ENCODE measurements at regions not wholly inside any gene's neighbourhood (a gene's known extent, or its start where the extent isn't known, plus 50 kb on each side); places are given as distances from the start of the nearest gene placed in this dataset.

GRCh38 chr12:115672506-115673080 lies 604.9 kb downstream of the MED13L start:
- DNase-seq (ENCODE audit: low read depth in 1 of 2, low spot score in 1 of 2): no peak
- no peak for TF ChIP-seq CTCF (IDR thresholded peaks at IDR 0.05; ENCODE audit: low read depth, low read length)
- Histone ChIP-seq H3K4me3 (no peak overlapping the region), H3K36me3 (no peaks in the 10 kb centered on the region), H3K27ac (no peak overlapping the region), H3K4me1 (ENCODE audit: low read depth) (no peaks in the 10 kb centered on the region), H3K27me3 (no peaks in the 10 kb centered on the region), H3K9me3 (ENCODE audit: low read depth) (no peaks in the 10 kb centered on the region)

GRCh38 chr12:115672086-115672485 lies 605.4 kb downstream of the MED13L start:
- H3K36me3 ChIP-seq: no peaks in the 10 kb centered on the region
- H3K4me1 ChIP-seq (ENCODE audit: low read depth): no peaks in the 10 kb centered on the region
- no peak overlapping the region for H3K4me3 ChIP-seq
- no peak for TF ChIP-seq CTCF (IDR thresholded peaks at IDR 0.05; ENCODE audit: low read depth, low read length)
- no peaks in the 10 kb centered on the region for H3K27me3 ChIP-seq
- no peak overlapping the region for H3K27ac ChIP-seq
- no peak for DNase-seq (ENCODE audit: low read depth in 1 of 2, low spot score in 1 of 2)
- no peaks in the 10 kb centered on the region for H3K9me3 ChIP-seq (ENCODE audit: low read depth)

DNA sequence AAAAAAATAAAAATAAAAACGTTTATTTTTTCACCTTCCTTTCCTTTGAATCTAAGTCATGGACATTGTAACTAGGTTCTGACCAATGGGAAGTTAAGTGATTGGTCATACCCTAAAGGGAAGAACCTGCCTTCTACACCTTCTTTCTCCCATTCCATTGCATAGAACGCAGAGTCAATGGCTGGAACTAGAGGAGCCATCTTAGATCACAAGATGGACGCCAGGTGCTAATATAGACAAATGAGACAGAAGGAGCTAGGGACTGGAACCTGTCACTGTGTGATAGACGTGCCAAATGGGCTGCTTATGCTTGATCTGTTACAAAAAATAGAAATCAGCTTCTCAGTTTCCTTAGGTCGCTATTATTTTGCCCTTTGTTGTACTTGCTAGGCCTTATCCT lies 606.6 kb downstream of the MED13L start:
- H3K27ac ChIP-seq: no peak overlapping the region
- H3K4me3 ChIP-seq: no peak overlapping the region
- H3K4me1 ChIP-seq (ENCODE audit: low read depth): no peaks in the 10 kb centered on the region
- no peak for TF ChIP-seq CTCF (IDR thresholded peaks at IDR 0.05; ENCODE audit: low read depth, low read length)
- H3K36me3 ChIP-seq: no peaks in the 10 kb centered on the region
- no peak for DNase-seq (ENCODE audit: low read depth in 1 of 2, low spot score in 1 of 2)
- no peaks in the 10 kb centered on the region for H3K27me3 ChIP-seq
- H3K9me3 ChIP-seq (ENCODE audit: low read depth): no peaks in the 10 kb centered on the region

GRCh38 chr12:115667116-115667515 lies 610.4 kb downstream of the MED13L start:
- no peaks in the 10 kb centered on the region for H3K27me3 ChIP-seq
- no peak overlapping the region for H3K27ac ChIP-seq
- H3K9me3 ChIP-seq (ENCODE audit: low read depth): no peaks in the 10 kb centered on the region
- H3K4me1 ChIP-seq (ENCODE audit: low read depth): no peaks in the 10 kb centered on the region
- H3K36me3 ChIP-seq: no peaks in the 10 kb centered on the region
- no peak overlapping the region for H3K4me3 ChIP-seq
- DNase-seq (ENCODE audit: low read depth in 1 of 2, low spot score in 1 of 2): no peak
- no peak for TF ChIP-seq CTCF (IDR thresholded peaks at IDR 0.05; ENCODE audit: low read depth, low read length)

GRCh38 chr12:115666168-115666567 lies 611.3 kb downstream of the MED13L start:
- no peak for TF ChIP-seq CTCF (IDR thresholded peaks at IDR 0.05; ENCODE audit: low read depth, low read length)
- H3K36me3 ChIP-seq: no peaks in the 10 kb centered on the region

DNA sequence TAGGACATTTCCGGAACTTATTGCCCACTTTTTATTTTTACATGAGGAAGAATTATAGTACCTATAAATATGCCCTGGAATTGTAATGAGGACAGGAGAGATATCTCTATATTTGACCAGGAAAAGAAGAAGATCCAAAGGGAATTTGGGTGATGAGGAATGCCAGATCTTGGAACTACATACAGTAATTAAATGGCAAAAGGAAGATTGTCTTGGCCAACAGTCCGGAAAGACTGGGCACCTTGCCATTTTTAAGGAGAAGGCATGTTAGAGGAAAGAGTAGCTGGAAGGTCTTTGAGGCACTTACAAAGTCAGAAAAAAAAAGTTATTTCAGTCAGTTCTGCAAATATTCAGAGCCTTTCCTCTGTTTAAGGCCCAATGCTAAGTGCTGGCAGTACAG lies 616.4 kb downstream of the MED13L start:
- Histone ChIP-seq H3K4me1 (ENCODE audit: low read depth) (no peaks in the 10 kb centered on the region), H3K27ac (no peak overlapping the region), H3K9me3 (ENCODE audit: low read depth) (no peaks in the 10 kb centered on the region), H3K27me3 (no peaks in the 10 kb centered on the region), H3K4me3 (no peak overlapping the region), H3K36me3 (no peaks in the 10 kb centered on the region)
- peak in 1 of 2 donors; percentile 78 for DNase-seq (ENCODE audit: low read depth in 1 of 2, low spot score in 1 of 2)
- TF ChIP-seq CTCF (IDR thresholded peaks at IDR 0.05; ENCODE audit: low read depth, low read length): no peak

More at GRCh38 chr12:115666168-115666567, 611.3 kb downstream of the MED13L start:
- H3K27me3 ChIP-seq: no peaks in the 10 kb centered on the region
- no peaks in the 10 kb centered on the region for H3K9me3 ChIP-seq (ENCODE audit: low read depth)
- H3K4me3 ChIP-seq: no peak overlapping the region
- DNase-seq (ENCODE audit: low read depth in 1 of 2, low spot score in 1 of 2): no peak
- no peak overlapping the region for H3K27ac ChIP-seq
- H3K4me1 ChIP-seq (ENCODE audit: low read depth): no peaks in the 10 kb centered on the region
